ENCODE measurements at regions not wholly inside any gene's neighbourhood (a gene's known extent, or its start where the extent isn't known, plus 50 kb on each side); places are given as distances from the start of the nearest gene placed in this dataset.

DNA sequence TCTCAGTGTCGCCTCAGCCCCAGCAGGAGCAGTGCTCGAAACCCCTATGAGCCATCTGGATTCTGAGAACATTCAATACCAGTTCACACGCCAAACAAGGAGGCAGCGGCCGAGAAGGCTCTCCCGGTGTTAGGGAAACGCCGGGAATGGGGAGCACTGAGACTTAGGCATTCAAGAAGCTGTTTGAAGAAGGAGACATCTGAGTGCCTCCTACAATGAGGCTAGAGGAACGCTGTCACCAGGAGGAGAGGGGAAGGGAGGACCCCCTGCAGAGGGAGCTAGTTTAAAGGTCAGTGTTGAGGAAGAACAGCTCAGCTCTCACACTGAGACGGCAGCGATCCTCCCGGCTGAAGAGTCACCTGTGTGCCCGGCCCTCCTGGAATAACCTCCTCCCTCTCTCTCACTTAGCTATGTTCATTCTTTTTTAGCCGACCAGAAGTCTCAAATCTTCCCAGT is 69.9 kb downstream of the SERPINA3 start:
- no peak for DNase-seq

DNA sequence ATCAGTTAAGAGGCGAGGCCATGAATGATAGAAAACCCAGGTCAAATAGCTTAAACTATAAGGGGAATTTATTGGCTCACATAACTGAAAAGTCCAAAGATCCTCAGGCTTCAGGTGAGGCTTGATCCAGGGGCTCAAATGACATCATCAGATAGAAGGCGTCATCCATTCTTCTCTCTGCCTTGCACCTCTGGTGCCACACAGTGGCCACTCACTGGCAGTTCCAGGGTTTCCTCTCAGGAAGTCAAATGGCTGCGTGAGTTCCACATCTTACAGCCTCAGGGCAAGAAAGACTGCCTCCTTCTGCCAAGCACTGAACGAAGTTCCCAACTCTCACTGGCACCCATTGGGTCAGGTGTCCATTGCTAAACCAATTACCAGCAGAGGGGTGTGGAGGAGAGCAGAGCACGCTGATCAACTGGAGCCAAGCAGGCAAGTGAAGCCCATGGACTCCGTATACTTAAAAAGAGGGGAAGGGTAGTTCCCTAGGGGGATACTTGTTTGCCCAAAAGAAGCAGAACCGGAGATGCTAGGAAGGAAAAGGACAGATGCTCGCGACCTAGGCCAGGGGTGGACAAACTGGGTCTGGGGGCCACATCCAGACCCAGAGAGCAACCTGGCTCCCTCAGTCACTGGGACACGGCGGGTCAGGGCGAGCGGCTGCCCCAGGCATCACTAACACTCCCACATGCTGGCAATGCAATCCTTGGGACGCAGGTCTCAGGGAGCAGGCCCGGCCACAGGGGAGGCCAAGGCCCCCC is 69.3 kb downstream of the SERPINA3 start:
- no peak for DNase-seq

DNA sequence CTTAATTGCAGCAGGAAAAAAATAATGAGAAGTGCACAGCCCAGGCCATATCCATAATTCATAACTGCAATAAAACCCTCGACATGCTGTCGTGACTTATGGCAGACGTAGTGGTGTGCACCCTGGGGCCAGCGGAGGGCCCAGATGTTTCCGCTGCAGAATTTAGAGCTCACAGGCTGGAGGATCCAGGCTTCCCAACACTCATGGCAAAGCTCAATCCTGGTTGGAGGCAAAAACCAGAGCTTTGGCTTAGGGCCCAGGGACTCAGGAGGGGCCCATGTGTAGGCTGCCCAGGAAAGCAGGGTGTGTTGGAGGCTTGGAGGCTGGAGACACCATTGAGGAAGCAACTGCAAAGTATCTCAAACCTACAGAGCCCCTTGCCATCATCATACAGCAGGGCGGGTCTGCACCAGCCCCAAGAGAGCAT is 68.7 kb downstream of the SERPINA3 start:
- no peak for DNase-seq

DNA sequence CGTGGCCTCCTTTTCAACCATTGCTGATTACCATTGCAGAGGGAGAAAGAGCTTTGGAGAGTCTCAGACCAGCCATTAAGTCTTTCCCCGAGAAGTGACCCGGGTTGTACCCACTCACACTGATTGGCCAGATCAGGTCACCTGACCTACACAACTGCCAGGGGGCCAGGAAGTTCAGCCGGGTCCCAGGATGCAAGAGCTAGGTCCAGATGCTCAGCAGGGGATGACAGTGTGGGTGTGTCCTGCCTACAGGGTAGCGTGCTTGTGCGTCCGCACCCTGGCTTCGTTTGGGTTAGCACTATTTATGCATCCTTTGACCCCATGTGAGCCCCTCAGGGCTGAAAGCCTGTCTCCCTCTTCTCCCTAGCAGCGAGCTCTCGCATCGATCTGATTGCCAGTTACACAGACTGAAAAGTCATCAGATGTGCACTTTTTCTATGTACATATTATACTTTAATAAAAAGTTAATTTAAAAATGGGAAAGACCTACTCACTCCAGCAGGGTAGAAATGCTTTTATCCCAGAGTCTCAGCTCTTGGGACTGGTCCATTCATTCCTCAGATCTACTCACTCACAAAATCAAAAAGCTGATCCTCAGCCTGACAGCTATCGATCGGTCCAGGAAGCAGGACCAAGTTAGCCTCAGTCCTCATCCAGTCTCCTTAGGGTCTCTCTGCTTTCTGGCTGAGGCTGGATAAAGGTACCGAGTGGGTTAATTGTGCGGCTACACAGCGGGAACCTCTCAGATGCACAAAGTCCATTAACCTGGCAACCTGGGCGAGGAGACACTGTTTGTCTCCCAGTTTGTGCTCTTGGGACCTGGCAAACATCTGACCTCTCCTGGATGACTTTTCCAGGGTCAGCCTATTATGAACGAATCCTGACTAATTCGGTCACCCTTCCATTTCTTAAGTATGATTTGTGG is 68.0 kb downstream of the SERPINA3 start:
- DNase-seq = no peak

DNA sequence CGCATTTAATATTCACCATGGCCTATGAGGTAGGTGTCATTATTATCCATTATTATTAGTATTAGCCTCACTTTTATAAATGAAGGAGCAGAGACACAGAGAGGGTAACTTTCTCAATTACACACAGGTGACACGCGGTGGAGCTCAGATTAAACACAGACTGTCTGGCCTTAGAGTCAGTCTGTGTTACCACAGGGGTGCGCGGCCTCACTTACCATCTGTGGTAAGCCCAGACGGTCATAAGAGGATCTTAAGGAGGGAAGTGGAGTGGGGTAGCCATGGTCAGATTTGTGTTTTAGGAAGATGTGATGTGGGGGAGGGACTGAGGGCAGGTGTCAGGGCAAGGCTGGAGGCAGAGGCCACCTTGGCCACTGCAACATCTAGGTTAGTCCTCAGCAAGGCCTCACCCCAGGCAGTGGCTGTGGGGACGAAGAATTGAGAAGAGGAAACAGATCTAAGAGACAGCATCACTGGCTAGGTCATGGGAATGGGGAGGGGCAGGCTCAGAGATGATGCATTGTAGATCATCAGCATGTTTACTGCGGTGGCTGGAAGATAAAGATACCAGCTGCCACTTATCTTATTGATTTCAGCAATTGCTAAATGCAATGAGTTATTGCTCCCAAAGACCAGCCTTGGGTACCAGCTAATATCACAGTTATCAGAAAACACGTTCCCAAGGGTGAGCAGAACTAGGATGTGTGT is 67.1 kb downstream of the SERPINA3 start:
- no peak for DNase-seq

DNA sequence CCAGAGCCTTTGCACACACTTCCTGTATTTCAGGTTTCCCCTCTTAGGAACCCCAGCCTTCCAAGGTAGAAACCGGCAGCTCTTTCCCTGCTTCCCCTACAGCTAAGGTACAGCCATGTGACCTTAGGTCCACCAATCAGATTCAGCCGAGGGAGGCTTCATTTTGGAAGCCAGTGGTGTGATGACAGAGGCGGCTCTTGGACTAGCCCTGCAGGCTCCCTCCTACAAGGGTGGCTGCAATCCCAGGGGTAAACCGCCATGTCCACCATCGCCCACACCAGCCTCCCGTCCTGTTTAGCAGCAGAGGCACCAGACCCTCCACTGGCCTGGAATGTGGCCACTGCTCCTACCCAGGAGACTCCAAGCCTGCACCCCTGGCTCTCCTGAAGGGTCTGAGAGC is 65.6 kb downstream of the SERPINA3 start:
- DNase-seq = no peak

DNA sequence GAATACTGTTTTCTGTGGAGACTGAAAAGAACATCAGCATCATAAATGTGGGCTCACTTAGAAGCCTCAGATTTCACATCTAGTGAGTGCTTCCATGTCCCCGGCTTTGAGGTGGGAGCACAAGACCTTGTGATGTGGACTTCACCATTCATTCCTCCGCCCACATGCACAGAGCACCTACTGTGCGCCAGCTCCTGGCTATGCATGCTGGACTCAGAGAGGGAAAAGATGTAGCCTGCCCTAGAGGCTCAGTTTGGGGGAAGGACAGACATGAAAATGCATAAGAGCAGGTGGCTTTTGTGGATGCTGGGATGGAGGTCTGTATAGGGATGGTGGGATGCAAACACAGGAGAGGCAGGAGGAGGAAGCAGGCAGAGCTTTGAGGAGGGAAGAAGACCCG is 65.0 kb downstream of the SERPINA3 start:
- DNase-seq = no peak

DNA sequence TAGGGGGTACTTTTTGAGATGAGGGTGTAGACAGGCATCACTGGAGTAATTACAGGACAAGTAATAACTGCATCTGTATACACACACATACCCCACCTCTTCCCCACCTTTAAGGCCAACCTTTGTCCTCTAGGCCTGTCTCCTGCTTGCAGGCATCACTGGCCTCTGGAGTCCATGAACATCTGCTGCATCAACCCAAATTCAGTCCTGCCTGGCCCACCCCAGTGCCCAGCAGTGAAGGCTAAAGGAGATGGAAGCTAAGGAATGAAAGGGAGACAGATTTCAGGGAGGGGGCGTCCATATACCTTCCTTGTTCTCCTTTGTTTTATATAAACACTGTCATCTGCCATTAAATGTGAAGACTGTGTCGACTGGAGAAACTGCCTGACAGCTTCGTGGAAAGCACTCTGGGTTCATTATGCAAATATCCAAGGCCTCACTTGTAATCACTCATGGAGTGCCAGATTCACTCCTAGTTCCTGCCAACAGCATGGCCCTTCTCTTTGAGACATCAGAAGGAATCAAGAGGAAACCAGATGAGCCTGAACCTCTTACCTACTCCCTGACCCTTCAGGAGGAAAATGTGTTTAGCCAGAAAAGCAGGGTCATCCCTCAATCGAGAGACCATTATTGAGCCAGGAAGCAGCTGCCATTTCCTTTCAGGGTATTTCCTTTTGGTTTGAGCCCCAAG is 64.4 kb downstream of the SERPINA3 start:
- DNase-seq = no peak

DNA sequence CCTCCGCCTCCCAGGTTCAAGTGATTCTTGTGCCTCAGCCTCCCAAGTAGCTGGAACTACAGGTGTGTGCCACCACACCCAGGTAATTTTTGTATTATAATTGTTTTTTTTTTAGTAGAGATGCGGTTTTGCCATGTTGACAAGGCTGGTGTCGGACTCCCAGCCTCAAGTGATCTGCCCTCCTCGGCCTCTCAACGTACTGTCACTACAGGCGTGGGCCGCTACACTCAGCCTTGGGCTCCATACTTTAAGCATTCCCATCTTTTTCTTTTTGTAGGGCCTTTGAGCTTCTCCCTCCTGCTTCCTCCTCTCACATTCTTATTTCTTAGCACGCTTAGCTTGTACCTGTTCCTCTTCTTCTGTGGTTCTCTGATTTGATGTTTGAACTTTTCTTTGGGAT is 62.8 kb downstream of the SERPINA3 start:
- DNase-seq = no peak

DNA sequence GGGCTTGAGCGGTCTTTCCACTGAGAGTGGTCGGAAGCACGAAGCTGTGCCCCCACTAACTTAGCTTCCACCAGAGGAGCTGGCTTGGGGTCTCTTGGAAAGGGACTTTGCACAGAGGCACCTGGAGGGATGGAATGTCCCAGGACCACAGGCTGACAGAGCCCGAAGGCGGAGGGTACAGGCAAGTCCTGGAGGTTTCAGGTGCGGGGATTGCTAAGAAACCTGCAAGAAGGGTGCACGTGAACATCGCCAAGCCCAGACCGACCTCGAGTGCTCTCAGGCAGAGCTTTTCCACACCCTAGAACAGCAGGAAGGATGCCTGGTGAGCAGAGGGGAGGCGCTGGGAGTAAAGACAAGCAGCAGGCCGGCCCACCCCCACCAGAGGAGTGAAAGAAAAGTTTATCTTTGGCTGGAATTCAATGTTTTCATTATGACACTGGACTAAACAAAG is 61.6 kb downstream of the SERPINA3 start:
- DNase-seq = no peak

Measured in DMS79 (cell line).